GM19023 (cell line): ENCODE measurements at regions not wholly inside any gene's neighbourhood (a gene's known extent, or its start where the extent isn't known, plus 50 kb on each side); places are given as distances from the start of the nearest gene placed in this dataset.
"Not testable (repeated sequence)": the region's sequence is repeated elsewhere in the genome, so short reads cannot be mapped to it uniquely, and the experiment has no call there.

Experiments
- ATAC-seq: cut with Tn5 transposase; IDR thresholded peaks from one replicate; pipeline ENCODE4 v1.9.1; 2021; ENCODE audit warnings: mild to moderate bottlenecking, moderate library complexity; ENCODE audit not compliant: unreplicated experiment

GRCh38 chr16:86737083-86737482 lies 158.7 kb downstream of the FOXL1 start:
- ATAC-seq, result no peak

GRCh38 chr16:86738322-86738721 lies 160.0 kb downstream of the FOXL1 start:
- not testable (repeated sequence) for ATAC-seq

GRCh38 chr16:86739178-86739577 lies 160.8 kb downstream of the FOXL1 start:
- ATAC-seq, result no peak

DNA sequence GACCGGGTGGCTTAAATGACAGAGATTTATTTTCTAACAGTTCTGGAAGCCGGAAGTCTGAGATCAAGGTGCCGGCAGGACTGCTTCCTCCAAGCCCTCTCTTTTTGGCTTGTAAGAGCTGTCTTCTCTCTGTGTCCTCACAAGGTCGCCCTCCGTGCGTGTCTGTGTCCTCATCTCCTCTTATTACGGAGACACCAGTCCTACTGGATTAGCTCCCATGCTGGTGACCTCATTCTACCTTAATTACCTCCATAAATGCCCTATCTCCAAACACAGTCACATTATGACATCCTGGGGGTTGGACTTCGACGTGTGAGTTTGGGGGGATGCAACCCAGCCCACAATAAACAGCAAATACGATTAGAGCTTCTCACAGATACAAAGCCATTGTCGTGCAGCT lies 161.5 kb downstream of the FOXL1 start:
- no peak for ATAC-seq

GRCh38 chr16:86740298-86740697 lies 161.9 kb downstream of the FOXL1 start:
- no peak for ATAC-seq

DNA sequence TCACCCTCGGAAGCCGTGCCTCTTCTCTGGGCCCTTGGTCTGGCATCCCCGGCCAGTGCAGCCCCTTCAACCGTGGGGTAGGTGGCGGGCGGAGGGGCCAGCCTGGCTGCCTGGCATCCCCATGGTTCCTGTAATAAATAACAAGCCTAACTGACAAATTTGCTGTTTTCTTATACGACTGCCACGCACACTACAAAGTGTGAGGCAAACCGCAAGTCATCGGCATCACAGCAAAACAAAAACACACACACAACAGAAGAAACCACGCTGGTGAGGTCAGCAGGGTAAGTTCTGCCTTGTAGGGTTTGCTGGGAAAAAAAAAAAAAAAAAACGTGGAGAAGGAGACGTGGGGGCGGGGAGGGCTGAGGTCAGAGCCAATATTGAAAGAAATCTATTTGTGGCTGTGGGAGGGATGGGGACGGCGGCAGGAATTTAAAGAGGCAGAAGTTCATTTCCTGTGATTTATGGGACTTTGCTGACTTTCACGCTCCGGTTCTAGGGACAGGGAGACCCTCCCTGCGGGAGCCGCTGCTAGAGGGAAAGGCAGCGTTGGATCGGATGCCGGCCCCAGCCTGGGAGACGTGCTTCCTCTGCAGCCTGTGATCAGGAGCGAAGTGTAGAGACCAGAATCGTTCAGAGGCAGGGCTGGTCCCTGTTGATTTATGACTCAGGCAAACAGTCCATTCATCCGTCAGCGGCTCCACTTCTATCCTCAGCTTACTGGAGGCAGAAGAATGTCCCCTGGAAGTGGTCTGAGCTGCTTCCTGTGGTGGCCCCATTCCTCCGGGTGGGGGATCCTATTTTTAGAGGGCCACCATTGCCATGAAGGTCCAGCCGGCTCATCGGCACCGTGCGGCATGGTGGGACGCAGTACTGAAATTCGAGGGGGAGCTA lies 162.8 kb downstream of the FOXL1 start:
- ATAC-seq, result no peak

- no peak for ATAC-seq
Measured at GRCh38 chr16:86747761-86748160, 169.4 kb downstream of the FOXL1 start.

- ATAC-seq, result no peak
Measured at GRCh38 chr16:86748652-86749051, 170.3 kb downstream of the FOXL1 start.

GRCh38 chr16:86751076-86752030 lies 173.0 kb downstream of the FOXL1 start:
- no peak for ATAC-seq

- ATAC-seq, result no peak
Measured at GRCh38 chr16:86752582-86753175, 174.3 kb downstream of the FOXL1 start.

- ATAC-seq, result no peak
Measured at GRCh38 chr16:86753399-86753798, 175.1 kb downstream of the FOXL1 start.

GRCh38 chr16:86755571-86756006 lies 177.2 kb downstream of the FOXL1 start:
- no peak for ATAC-seq

DNA sequence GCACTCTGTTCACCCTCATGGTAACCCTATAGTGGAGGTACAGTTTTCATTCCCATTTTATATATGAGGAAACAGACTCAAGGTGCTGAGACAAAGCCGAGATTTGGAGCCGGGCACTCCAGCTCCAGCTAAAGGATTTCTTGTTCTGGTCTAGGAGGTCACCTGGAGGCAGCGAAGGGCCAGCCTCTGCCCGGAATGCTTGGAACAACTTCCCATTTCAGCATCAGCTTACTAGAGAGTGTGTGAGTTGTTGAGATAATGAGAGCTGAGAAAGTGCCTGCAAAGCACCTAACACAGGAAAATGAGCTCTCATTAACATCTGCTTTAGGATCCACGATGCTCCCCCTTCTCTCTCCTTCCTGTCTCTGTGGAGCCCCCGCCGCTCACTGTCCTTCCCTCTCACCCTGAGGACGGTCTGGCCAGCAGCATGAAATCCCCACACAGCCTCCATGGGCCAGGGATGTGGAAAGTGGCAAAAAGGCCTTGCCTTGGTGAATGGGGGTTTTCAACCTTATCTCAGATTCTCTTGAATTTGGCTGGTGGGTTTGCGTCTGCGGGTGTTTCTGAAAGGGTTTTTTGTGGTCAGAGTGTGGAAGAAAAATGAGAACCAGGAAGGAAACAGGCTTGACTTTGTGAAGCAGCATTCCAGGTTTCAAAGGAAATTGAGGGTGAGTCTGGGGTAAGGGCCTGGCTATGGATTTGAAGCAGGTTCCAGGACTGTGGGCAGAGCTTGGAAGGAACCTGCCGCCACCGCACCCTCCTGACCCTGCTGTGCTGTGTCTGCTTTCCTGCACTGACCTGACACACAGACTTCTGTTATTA lies 178.7 kb downstream of the FOXL1 start:
- ATAC-seq, result no peak

- no peak for ATAC-seq
Measured at GRCh38 chr16:86757704-86758040, 179.3 kb downstream of the FOXL1 start.

GRCh38 chr16:86758932-86759331 lies 180.6 kb downstream of the FOXL1 start:
- no peak for ATAC-seq

DNA sequence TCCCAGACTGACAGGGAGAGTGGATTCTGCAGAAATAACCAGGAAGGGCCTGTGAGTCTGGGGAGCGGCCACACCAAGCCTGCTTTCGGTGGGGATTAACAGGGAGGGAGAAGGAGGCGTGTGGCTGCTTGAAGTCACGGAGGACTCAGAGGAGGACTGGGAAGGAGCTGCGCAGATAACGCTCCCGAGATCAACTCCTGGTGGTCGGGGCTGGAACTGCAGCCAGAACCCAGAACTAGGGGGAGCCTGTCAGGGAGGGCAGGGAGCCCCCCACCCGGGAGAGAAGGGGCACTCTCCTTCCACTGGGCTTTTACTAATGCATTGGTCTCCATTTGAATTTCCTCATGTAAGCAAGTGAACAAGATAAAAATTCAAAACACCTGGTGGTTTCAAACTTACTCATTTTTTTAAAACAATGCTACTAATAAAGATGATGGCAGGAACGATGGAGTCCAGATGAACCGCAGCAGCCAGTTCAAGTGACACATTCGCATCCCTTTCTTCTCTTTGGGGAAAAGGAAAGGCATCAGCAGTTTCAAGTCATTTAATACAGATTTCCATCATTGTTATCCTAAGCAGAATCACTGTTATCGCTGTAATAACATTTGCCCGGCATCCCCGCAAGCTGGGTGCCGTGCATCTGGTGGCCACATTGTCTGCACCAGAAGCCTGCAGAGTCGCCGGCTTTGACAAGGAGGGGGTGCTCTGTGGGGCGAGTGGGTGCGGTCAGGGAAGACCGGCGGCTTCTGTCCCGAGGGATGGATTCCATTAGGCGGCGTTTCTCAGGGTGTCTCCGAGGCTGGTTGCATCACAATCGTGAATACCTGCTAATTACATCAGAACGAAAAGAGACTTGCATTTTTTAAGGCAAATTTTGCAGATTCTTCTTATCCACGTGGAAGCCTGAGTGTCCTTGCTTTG lies 183.0 kb downstream of the FOXL1 start:
- ATAC-seq, result no peak

DNA sequence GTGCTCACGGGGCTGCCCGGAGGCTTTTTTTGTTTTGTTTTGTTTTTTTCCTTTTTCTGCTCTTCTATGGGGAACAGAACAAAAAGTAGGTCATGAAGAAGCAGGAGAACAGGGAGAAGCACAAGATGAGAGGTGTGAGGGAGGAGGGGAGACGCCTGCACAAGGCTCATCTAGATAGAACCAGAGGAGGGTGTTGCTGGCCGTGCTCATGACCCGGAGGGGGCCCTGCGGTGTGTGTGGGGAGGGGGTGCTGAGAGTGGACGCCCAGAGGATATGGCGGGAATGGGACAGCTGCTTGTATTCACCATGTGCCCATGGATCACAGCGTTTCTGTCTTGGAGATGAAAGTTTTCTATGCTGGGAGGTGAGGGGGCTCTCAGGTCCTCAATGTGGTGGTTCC lies 183.7 kb downstream of the FOXL1 start:
- no peak for ATAC-seq

GRCh38 chr16:86763819-86764218 lies 185.5 kb downstream of the FOXL1 start:
- ATAC-seq, result no peak

DNA sequence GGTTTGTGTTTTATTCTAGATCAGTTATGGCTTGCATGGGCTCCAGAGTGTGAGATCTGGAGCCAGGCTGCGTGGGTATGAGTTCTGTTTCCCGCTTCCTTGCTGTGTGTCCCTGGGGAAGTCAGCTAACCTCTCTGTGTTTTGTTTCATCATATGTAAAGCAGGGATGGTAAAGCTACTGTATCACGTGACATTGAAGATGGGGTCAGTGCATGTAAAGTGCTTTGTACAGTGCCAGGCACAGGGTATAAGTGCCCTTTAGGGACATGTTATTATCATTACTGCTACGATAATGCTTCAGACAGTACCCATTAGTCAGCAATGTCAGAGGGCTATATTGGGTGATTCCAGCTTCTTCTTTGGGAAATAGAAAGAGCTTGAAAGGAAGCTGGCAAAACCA lies 186.2 kb downstream of the FOXL1 start:
- ATAC-seq, result no peak
